ENCODE measurements at regions not wholly inside any gene's neighbourhood (a gene's known extent, or its start where the extent isn't known, plus 50 kb on each side); places are given as distances from the start of the nearest gene placed in this dataset.

DNA sequence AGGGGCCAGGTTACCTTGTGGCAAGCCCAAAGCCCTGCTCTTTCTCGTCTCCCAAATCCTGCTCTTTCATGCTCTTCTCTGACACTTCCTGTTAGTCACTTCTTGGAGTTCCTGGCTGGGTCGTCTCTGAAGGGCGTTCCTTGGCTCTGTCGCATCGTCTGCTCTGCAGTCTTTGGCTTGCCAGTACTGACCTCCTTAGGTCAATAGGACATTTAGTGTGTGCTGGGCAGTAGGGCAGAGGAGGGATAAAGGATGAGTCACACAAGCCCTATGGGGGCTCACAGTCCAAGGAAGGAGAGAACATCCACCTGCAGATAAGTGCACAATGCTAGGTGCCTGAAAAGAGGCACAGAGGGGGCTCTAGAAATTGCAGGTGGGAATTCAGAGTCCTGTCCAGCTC lies 87.5 kb downstream of the FAM43A start:
- no peaks in the 10 kb centered on the region for H3K9me3 ChIP-seq
- peak; percentile 41 for DNase-seq
- no peaks in the 10 kb centered on the region for H3K36me3 ChIP-seq
- H3K27me3 ChIP-seq = no peaks in the 10 kb centered on the region
- TF ChIP-seq, protein P1, sequence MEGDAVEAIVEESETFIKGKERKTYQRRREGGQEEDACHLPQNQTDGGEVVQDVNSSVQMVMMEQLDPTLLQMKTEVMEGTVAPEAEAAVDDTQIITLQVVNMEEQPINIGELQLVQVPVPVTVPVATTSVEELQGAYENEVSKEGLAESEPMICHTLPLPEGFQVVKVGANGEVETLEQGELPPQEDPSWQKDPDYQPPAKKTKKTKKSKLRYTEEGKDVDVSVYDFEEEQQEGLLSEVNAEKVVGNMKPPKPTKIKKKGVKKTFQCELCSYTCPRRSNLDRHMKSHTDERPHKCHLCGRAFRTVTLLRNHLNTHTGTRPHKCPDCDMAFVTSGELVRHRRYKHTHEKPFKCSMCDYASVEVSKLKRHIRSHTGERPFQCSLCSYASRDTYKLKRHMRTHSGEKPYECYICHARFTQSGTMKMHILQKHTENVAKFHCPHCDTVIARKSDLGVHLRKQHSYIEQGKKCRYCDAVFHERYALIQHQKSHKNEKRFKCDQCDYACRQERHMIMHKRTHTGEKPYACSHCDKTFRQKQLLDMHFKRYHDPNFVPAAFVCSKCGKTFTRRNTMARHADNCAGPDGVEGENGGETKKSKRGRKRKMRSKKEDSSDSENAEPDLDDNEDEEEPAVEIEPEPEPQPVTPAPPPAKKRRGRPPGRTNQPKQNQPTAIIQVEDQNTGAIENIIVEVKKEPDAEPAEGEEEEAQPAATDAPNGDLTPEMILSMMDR (IDR thresholded peaks at IDR 0.05) = no peak
- peak in 1 of 3 donors; percentile 2 for TF ChIP-seq POLR2AphosphoS5 (IDR thresholded peaks at IDR 0.05)
- H3K27ac ChIP-seq = peak overlapping the region in 1 of 4 donors; percentile 26
- H3K4me1 ChIP-seq = peaks cover 3 to 24% (median 20%) of the 10 kb centered on the region in 4 donors
- WGBS, 2 donors (ENCODE audit: low coverage in 1 of 2) = 20 to 61% methylated on average over 1 to 5 of the region's 5 CpGs
- intact Hi-C loops (cut with DNase I; ENCODE audit: low total_unique reads) (no loop called here), in situ Hi-C loops (cut with MboI; ENCODE audit: low pct_ligation_motif_present in 1 of 4, low pct_unique_long_range_greater_than_20kb in 1 of 4, low sequenced_read_pairs in 3 of 4) (no loop called here)
- H3K4me3 ChIP-seq = no peak overlapping the region

DNA sequence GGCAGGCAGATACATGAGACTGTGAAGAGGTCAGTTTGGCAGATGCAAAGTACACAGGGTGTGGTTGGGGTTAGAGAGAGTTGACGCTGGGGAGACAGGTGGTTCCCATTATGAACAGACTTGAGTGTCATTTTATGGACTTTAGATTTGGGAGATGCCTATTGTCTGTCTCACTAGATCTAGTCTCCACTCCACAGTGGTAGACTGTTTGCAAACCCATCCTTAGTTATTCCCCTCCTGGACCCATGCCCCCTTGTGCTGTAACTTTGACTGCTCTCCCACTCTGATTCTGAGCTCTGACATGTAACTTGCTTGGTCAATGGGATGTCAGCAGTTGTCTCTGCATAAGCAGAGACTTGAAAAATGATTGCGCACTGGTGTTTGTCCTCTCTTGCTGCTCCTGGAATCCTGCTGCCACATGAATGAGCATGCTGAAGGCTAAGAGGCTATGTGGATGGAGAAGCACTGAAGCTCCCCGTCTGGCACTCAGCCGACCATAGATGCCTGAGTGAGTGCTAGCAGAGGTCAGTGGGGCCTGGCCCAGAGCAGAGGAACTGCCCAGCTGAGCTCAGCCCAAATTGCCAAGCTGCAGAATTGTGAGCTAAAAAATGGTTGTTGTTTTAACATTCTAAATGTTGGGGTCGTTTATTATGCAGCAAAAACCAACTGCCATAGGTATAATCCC lies 88.2 kb downstream of the FAM43A start:
- 0 to 77% methylated on average over 1 to 5 of the region's 5 CpGs for WGBS, 2 donors (ENCODE audit: low coverage in 1 of 2)
- in situ Hi-C loops (cut with MboI; ENCODE audit: low pct_ligation_motif_present in 1 of 4, low pct_unique_long_range_greater_than_20kb in 1 of 4, low sequenced_read_pairs in 3 of 4) = no loop called here
- no peak for DNase-seq
- intact Hi-C loops (cut with DNase I; ENCODE audit: low total_unique reads) = no loop called here
- Histone ChIP-seq H3K27ac (peak overlapping the region in 1 of 4 donors; percentile 26), H3K4me3 (no peak overlapping the region), H3K4me1 (peaks cover 0 to 20% (median 18%) of the 10 kb centered on the region in 4 donors), H3K36me3 (no peaks in the 10 kb centered on the region), H3K27me3 (no peaks in the 10 kb centered on the region), H3K9me3 (no peaks in the 10 kb centered on the region)
- TF ChIP-seq EP300 (IDR thresholded peaks at IDR 0.05; ENCODE audit: low read depth) (no peak), POLR2AphosphoS5 (IDR thresholded peaks at IDR 0.05) (no peak), POLR2A (IDR thresholded peaks at IDR 0.05) (no peak)
- TF ChIP-seq, protein P1 (IDR thresholded peaks at IDR 0.05) = no peak

DNA sequence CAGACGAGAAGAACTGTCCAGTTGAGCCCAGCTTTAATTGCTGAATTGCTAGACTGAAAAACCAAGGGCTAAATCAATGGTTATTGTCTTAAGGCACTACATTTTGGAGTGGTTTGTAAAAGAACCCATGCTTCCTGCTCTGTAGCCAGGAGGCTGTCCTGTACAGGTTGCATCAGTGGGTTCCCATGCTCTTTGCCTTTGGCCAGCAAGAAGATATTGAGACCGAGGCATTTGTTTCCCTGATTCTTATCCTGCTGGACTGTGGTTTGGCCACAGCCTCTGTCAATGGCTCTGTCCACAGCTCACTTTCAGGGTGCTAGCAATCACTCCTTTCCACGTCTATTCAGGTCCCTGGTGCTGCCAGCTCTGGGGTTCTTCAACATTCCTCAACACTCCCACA lies 89.6 kb downstream of the FAM43A start:
- Histone ChIP-seq H3K4me3 (no peak overlapping the region), H3K27me3 (no peaks in the 10 kb centered on the region), H3K4me1 (peaks cover 0 to 13% (median 12%) of the 10 kb centered on the region in 4 donors), H3K36me3 (no peaks in the 10 kb centered on the region), H3K27ac (no peak overlapping the region), H3K9me3 (no peaks in the 10 kb centered on the region)
- TF ChIP-seq, protein P1 (IDR thresholded peaks at IDR 0.05) = no peak
- TF ChIP-seq POLR2AphosphoS5 (IDR thresholded peaks at IDR 0.05) (no peak), POLR2A (IDR thresholded peaks at IDR 0.05) (no peak), EP300 (IDR thresholded peaks at IDR 0.05; ENCODE audit: low read depth) (no peak)
- WGBS, 2 donors (ENCODE audit: low coverage in 1 of 2) = 67 to 83% methylated on average over 3 of the region's 3 CpGs
- no peak for DNase-seq
- intact Hi-C loops (cut with DNase I; ENCODE audit: low total_unique reads) (no loop called here), in situ Hi-C loops (cut with MboI; ENCODE audit: low pct_ligation_motif_present in 1 of 4, low pct_unique_long_range_greater_than_20kb in 1 of 4, low sequenced_read_pairs in 3 of 4) (no loop called here)

DNA sequence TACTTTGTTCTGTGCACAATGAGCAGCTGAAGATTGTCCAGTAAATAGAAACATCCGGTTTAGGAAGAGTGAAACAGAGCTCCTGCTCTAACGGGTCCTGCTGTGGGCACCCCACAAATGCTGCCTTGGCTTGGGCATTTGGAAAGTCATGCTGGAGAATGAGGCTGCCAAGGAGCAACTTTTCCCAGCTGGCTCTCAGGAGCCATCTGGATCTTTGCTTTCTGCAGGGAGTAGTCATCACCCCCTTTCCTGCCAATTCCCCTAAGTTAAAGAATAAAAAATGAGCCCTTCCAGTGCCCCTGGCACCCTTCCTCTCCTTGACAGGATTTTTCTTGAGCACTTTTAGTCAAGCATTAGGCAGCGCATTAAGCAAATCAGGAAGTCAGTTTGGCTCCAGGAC lies 90.0 kb downstream of the FAM43A start:
- no peak overlapping the region for H3K27ac ChIP-seq
- H3K9me3 ChIP-seq = no peaks in the 10 kb centered on the region
- no peak for DNase-seq
- H3K27me3 ChIP-seq = no peaks in the 10 kb centered on the region
- in situ Hi-C loops (cut with MboI; ENCODE audit: low pct_ligation_motif_present in 1 of 4, low pct_unique_long_range_greater_than_20kb in 1 of 4, low sequenced_read_pairs in 3 of 4) (no loop called here), intact Hi-C loops (cut with DNase I; ENCODE audit: low total_unique reads) (no loop called here)
- H3K4me1 ChIP-seq = peaks cover 0 to 13% (median 12%) of the 10 kb centered on the region in 4 donors
- no peak overlapping the region for H3K4me3 ChIP-seq
- no peaks in the 10 kb centered on the region for H3K36me3 ChIP-seq
- TF ChIP-seq POLR2A (IDR thresholded peaks at IDR 0.05) = no peak
- TF ChIP-seq EP300 (IDR thresholded peaks at IDR 0.05; ENCODE audit: low read depth) = no peak
- TF ChIP-seq, protein P1 (IDR thresholded peaks at IDR 0.05) = no peak
- no peak for TF ChIP-seq POLR2AphosphoS5 (IDR thresholded peaks at IDR 0.05)
- 72% methylated on average over 3 of the region's 3 CpGs; no CpG with 5 or more reads in 1 of the 2 donors for WGBS, 2 donors (ENCODE audit: low coverage in 1 of 2)

Data from transverse colon (tissue), 4 donors.